Hepatocyte (in vitro differentiated cells): ENCODE measurements at regions not wholly inside any gene's neighbourhood (a gene's known extent, or its start where the extent isn't known, plus 50 kb on each side); places are given as distances from the start of the nearest gene placed in this dataset.

ENCODE experiments used
- DNase-seq: peaks from one replicate; pipeline ENCODE4 v3.0.0-alpha.2; 2016; ENCODE audit warnings: low spot score
- H2AFZ ChIP-seq: fragments of 200-600 bp; sonication (generic); 2 replicates; pipeline ENCODE4 v1.6.0; 2016; ENCODE audit warnings: antibody characterized with exemption, mild to moderate bottlenecking
- H3K27ac ChIP-seq: fragments of 200-600 bp; sonication (generic); 2 replicates; pipeline ENCODE4 v1.5.1; 2016; ENCODE audit warnings: mild to moderate bottlenecking
- H3K27me3 ChIP-seq: fragments of 200-600 bp; sonication (generic); 2 replicates; pipeline ENCODE4 v1.6.1; 2016
- H3K36me3 ChIP-seq: fragments of 200-600 bp; sonication (generic); replicated peaks from 2 replicates; pipeline ENCODE4 v1.5.1; 2016; ENCODE audit warnings: low read depth; ENCODE audit not compliant: insufficient read depth
- H3K4me1 ChIP-seq: fragments of 200-600 bp; sonication (generic); 2 replicates; pipeline ENCODE4 v1.5.1; 2016; ENCODE audit warnings: mild to moderate bottlenecking, moderate library complexity; ENCODE audit not compliant: insufficient read depth
- H3K4me2 ChIP-seq: fragments of 200-600 bp; sonication (generic); 2 replicates; pipeline ENCODE4 v1.6.0; 2016
- H3K4me3 ChIP-seq: fragments of 200-600 bp; sonication (generic); 2 replicates; pipeline ENCODE4 v1.5.1; 2016; ENCODE audit warnings: mild to moderate bottlenecking
- H3K79me2 ChIP-seq: fragments of 200-600 bp; sonication (generic); 2 replicates; pipeline ENCODE4 v1.6.0; 2017; ENCODE audit warnings: mild to moderate bottlenecking
- H3K9me2 ChIP-seq: fragments of 200-600 bp; sonication (generic); replicated peaks from 2 replicates; pipeline ENCODE4 v1.6.0; 2017; ENCODE audit warnings: mild to moderate bottlenecking; ENCODE audit not compliant: insufficient read depth
- H3K9me3 ChIP-seq: fragments of 200-600 bp; sonication (generic); 2 replicates; pipeline ENCODE4 v1.5.1; 2016; ENCODE audit warnings: low read depth, mild to moderate bottlenecking
- H4K20me1 ChIP-seq: fragments of 200-600 bp; sonication (generic); 2 replicates; pipeline ENCODE4 v1.6.0; 2016; ENCODE audit warnings: mild to moderate bottlenecking; ENCODE audit not compliant: insufficient read depth, poor library complexity, severe bottlenecking
- CTCF ChIP-seq: fragments of 200-600 bp; sonication (generic); IDR thresholded peaks from 2 replicates; pipeline ENCODE4 v1.5.1; 2016; ENCODE audit warnings: antibody characterized with exemption, mild to moderate bottlenecking; ENCODE audit not compliant: poor library complexity
- EZH2 ChIP-seq: fragments of 200-600 bp; sonication (generic); IDR thresholded peaks from 2 replicates; pipeline ENCODE4 v1.6.1; 2016; ENCODE audit warnings: antibody characterized with exemption, mild to moderate bottlenecking, borderline replicate concordance
- EZH2phosphoT487 ChIP-seq: fragments of 200-600 bp; sonication (generic); IDR thresholded peaks from one replicate; pipeline ENCODE4 v1.6.1; 2018; ENCODE audit warnings: antibody characterized with exemption, mild to moderate bottlenecking, low read depth, moderate library complexity; ENCODE audit not compliant: unreplicated experiment, severe bottlenecking
- WGBS: methylation state at CpG from one replicate; pipeline ENCODE4 v1.1.6; 2016; ENCODE audit warnings: low lambda C conversion rate; ENCODE audit errors: missing lambda C conversion rate; 5-methylcytosine and 5-hydroxymethylcytosine counted together

GRCh38 chr14:101406921-101407320 lies 154.4 kb upstream of the DIO3 start:
- Histone ChIP-seq H2AFZ (no peak overlapping the region), H3K4me2 (no peak overlapping the region), H3K36me3 (no peaks in the 10 kb centered on the region), H3K9me2 (no peaks in the 10 kb centered on the region), H3K27me3 (no peaks in the 10 kb centered on the region), H3K27ac (no peak overlapping the region), H3K4me3 (no peak overlapping the region), H3K4me1 (peaks cover 24% of the 10 kb centered on the region), H3K79me2 (no peaks in the 10 kb centered on the region), H4K20me1 (no peaks in the 10 kb centered on the region), H3K9me3 (no peaks in the 10 kb centered on the region)
- TF ChIP-seq CTCF = no peak
- no peak for TF ChIP-seq EZH2phosphoT487
- no peak for TF ChIP-seq EZH2
- no peak for DNase-seq
- 95% methylated on average over 7 of the region's 7 CpGs for WGBS

GRCh38 chr14:101407328-101407727 lies 154.0 kb upstream of the DIO3 start:
- Histone ChIP-seq H2AFZ (no peak overlapping the region), H4K20me1 (no peaks in the 10 kb centered on the region), H3K27ac (no peak overlapping the region), H3K4me1 (peaks cover 28% of the 10 kb centered on the region), H3K27me3 (no peaks in the 10 kb centered on the region), H3K9me3 (no peaks in the 10 kb centered on the region), H3K79me2 (no peaks in the 10 kb centered on the region), H3K4me3 (no peak overlapping the region), H3K9me2 (no peaks in the 10 kb centered on the region), H3K4me2 (no peak overlapping the region), H3K36me3 (no peaks in the 10 kb centered on the region)
- WGBS = 89% methylated on average over 8 of the region's 8 CpGs
- TF ChIP-seq EZH2 (no peak), CTCF (no peak), EZH2phosphoT487 (no peak)
- no peak for DNase-seq

GRCh38 chr14:101408077-101408831 lies 153.0 kb upstream of the DIO3 start:
- Histone ChIP-seq H3K4me2 (no peak overlapping the region), H3K27ac (peak overlapping the region; percentile 60), H4K20me1 (no peaks in the 10 kb centered on the region), H3K4me1 (peaks cover 29% of the 10 kb centered on the region), H2AFZ (no peak overlapping the region), H3K4me3 (no peak overlapping the region), H3K9me2 (no peaks in the 10 kb centered on the region), H3K27me3 (no peaks in the 10 kb centered on the region), H3K9me3 (no peaks in the 10 kb centered on the region), H3K79me2 (no peaks in the 10 kb centered on the region), H3K36me3 (no peaks in the 10 kb centered on the region)
- 84% methylated on average over 20 of the region's 20 CpGs for WGBS
- no peak for TF ChIP-seq CTCF
- no peak for TF ChIP-seq EZH2phosphoT487
- no peak for TF ChIP-seq EZH2
- DNase-seq = no peak
